NCI-H460 (cell line): ENCODE measurements at regions not wholly inside any gene's neighbourhood (a gene's known extent, or its start where the extent isn't known, plus 50 kb on each side); places are given as distances from the start of the nearest gene placed in this dataset.

ENCODE experiments used
- DNase-seq: peaks from one replicate; pipeline ENCODE4 v3.0.0-alpha.2; 2016; ENCODE audit warnings: low read depth; ENCODE audit errors: extremely low read depth

DNA sequence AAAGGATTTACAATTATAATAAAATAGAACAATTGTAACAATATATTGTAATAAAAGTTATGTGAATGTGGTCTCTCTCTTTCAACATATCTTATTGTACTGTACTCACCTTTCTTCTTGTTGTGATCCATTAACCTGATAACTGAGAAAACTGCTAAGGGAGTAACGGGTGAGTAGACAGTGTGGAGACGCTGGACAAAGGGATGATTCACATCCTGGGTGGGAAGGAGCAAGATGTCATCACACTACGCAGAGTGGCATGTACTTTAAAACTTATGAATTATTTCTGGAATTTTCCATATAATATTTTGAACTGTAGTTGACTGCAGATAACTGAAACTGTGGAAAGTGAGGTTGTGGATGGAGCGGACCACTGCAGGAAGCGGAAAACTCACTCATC, 91.2 kb upstream of the PLPP4 start:
- no peak for DNase-seq

- DNase-seq, result no peak
Measured at GRCh38 chr10:120367341-120367740, 89.7 kb upstream of the PLPP4 start.

DNA sequence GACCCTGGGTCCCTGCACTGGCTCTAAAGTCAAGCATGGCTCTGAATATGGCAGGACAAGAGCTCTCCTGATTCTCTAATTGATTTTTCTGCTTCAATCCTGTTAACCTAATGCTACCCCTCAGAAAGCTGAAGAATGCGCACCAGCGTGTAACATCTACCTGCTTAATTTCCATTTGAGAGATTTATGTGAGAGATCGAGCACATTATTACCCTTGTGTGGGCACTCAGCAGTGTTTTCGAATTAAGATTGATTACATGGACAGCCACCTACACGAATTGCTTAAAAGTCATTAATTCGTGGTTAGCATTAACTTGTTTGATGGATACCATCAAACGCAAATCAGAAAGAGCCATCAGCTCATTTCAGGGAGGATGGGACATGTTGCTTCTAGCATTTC, 88.7 kb upstream of the PLPP4 start:
- DNase-seq, result no peak

- DNase-seq, result no peak
Measured at GRCh38 chr10:120368927-120369326, 88.1 kb upstream of the PLPP4 start.

DNA sequence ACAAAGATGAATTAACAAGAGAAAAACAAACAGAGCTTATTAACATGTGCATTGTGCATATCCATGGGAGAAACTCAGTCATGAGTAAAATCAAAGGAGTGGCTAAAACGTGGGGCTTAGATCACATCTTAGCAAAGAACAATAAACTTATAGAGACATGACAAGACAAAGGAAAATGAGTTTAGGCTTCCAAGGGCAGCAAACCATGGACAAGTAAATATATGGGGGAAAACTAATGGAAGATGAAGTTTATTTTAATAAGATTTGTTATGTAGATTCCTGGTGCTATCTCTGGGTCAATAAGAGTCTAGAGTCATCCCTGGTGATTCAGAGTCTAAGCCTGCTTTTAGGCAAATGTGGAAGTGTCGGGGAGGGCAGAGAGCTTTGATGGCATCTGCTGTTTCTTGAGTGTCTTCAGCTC, 87.2 kb upstream of the PLPP4 start:
- DNase-seq, result no peak

DNA sequence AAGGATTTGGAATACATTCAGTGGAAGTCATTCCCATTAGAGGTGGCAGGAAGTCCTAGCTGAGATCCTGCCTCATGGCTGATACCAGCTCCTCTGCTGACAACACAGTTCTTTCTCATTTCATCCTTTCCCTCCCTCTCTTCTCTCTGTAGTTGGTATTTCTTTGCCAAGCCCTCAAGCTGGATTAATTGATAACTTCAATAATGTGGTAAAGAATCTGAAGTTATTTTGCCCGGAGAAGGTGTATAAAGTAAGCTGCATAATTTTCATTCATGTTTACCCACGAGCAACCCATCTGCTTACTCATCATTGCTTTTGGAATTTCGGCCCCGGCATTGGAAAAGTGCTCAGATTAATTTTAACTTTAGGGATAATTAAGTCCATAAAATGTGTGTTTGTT, 85.2 kb upstream of the PLPP4 start:
- no peak for DNase-seq

DNA sequence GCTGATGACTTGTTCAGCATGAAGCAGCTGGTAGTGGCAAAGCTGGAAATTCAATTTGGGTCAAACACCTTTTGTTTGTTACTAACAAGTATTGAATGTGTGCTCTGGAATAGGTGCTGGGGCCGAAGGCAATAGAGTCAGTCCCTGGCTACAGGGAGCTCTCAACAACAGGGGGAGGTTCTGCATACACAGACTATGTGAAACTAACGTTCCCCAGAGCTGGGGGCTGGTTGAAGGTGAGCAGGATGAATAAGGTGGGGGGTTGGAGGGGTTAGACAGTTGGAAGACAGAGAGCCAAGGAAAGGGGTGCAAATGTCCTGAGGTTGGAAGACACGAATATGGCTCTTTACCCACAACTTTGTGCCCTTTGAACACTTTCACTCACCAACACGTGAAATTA, 84.1 kb upstream of the PLPP4 start:
- DNase-seq, result no peak

GRCh38 chr10:120375666-120376065, 81.4 kb upstream of the PLPP4 start:
- no peak for DNase-seq

GRCh38 chr10:120381931-120382330, 75.1 kb upstream of the PLPP4 start:
- DNase-seq, result no peak

GRCh38 chr10:120382360-120382759, 74.7 kb upstream of the PLPP4 start:
- no peak for DNase-seq

GRCh38 chr10:120385992-120386391, 71.0 kb upstream of the PLPP4 start:
- no peak for DNase-seq

GRCh38 chr10:120386896-120387295, 70.1 kb upstream of the PLPP4 start:
- no peak for DNase-seq

- DNase-seq, result no peak
Measured at GRCh38 chr10:120387326-120387725, 69.7 kb upstream of the PLPP4 start.

DNA sequence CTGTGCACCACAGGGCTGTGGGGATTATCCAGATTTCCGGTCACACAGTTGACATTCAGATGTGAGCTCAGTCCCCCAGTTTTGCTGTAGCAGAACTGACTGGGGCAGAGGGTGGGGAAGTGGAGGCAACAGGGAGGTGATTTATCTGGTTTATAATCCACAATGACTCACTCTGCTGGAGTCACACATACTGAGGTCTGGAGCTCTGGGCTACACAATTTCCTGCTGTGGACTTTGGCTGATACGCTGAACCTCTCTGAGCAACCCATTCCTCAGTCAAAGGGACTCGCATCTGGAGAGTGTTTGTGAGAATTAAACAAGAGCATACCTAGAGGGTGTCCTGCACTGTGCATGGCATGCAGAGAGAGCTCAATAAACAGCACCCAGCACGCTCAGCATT, 64.8 kb upstream of the PLPP4 start:
- no peak for DNase-seq

DNA sequence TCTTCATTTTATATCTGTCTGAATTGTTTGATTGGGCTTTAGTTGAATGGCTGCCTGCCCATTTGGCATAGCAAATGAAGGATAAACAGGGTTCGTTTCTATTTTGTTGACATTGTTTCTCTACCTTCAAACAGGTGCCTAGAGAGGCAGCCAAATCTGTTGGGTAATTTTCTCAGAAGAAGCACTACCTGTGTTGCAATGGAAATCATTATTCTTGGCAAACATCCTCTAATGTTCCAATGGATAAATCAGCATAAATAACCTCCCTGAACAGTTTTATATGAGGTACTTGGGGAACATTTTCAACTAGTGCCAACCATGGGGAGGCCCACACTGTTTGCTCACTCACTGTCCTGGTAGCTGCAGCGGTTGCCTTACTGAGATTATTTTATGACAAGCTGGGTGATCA, 64.4 kb upstream of the PLPP4 start:
- no peak for DNase-seq

DNA sequence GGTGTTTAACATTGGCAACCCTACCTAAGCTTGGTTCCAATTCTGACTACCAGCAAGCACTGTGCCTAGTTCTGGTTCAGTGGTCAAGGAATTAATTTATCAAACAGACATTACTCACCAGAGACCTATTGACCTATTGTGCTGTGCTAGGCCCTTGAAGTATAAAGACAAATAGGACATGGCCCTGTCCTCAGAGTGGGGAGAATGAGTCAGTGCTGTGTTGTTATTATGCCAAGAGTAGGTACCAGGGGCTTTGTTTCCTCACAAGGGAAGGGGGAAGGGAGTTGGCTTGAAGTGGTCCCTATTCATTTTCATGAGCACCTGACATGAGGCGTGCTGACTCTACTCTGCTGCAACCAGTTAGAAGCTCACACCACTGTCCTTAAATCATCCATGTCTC, 62.6 kb upstream of the PLPP4 start:
- no peak for DNase-seq

DNA sequence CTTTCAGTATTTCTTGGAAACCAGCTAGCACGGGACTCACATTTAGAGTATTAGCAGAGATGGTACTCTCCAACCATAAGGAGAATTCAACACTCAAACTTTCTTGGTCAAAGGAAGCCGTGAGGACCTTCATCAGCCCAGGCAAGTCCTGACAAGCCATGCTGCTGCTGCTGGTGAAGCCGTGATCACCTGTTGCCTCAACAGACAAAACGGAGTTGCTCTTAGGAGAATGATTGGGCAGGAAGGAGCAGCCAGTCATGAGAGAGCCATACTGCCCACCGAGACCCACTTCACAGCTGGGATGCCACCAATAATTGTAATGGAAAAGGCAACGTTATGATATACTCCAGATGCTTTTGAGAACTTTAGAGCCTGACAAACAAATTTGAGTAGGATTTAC, 60.8 kb upstream of the PLPP4 start:
- no peak for DNase-seq

- DNase-seq, result no peak
Measured at GRCh38 chr10:120398180-120398579, 58.8 kb upstream of the PLPP4 start.

- no peak for DNase-seq
Measured at GRCh38 chr10:120400601-120401000, 56.4 kb upstream of the PLPP4 start.

GRCh38 chr10:120402147-120402766, 54.8 kb upstream of the PLPP4 start:
- DNase-seq, result no peak

GRCh38 chr10:120403109-120403508, 53.9 kb upstream of the PLPP4 start:
- DNase-seq, result no peak

- no peak for DNase-seq
Measured at GRCh38 chr10:120406376-120406775, 50.7 kb upstream of the PLPP4 start.
